MCF 10A (cell line): ENCODE measurements at regions not wholly inside any gene's neighbourhood (a gene's known extent, or its start where the extent isn't known, plus 50 kb on each side); places are given as distances from the start of the nearest gene placed in this dataset.

Source experiments
- BruUV-seq: library from RNA; stranded (reverse); fragments of 400-500 nt; replicated peaks from 2 replicates; lab custom pipeline; 2021; lab: Mats Ljungman, UMichigan
- CTCF ChIA-PET: fragments of 300-600 bp; sonication (Branson Sonifier 250); formaldehyde crosslinking; extraction: SDS; loops from one replicate; lab custom pipeline; 2021; ENCODE audit warnings: antibody characterized with exemption, inconsistent platforms; lab: Yijun Ruan, JAX
- POLR2A ChIA-PET: fragments of 300-600, 350-650 bp; sonication (Branson Sonifier 250); formaldehyde crosslinking; extraction: SDS; loops from one replicate; lab custom pipeline; 2020; ENCODE audit warnings: antibody characterized with exemption, inconsistent platforms; lab: Yijun Ruan, JAX
- DNase-seq: peaks from one replicate; pipeline ENCODE4 v3.0.0-alpha.2; 2018; ENCODE audit not compliant: unreplicated experiment
- H3K27ac Mint-ChIP-seq: one replicate; pipeline ENCODE4 v1.8.0; 2022; ENCODE audit warnings: mild to moderate bottlenecking, low read depth, mixed read lengths; ENCODE audit not compliant: unreplicated experiment
- H3K27me3 Mint-ChIP-seq: one replicate; pipeline ENCODE4 v1.8.0; 2022; ENCODE audit warnings: mixed read lengths; ENCODE audit not compliant: insufficient read depth, unreplicated experiment
- H3K36me3 Mint-ChIP-seq: one replicate; pipeline ENCODE4 v1.8.0; 2022; ENCODE audit warnings: mild to moderate bottlenecking, moderate library complexity, mixed read lengths; ENCODE audit not compliant: insufficient read depth, unreplicated experiment
- H3K4me1 Mint-ChIP-seq: one replicate; pipeline ENCODE4 v1.8.0; 2022; ENCODE audit warnings: mixed read lengths; ENCODE audit not compliant: insufficient read depth, unreplicated experiment
- H3K4me3 Mint-ChIP-seq: one replicate; pipeline ENCODE4 v1.8.0; 2022; ENCODE audit warnings: mild to moderate bottlenecking, moderate library complexity, mixed read lengths; ENCODE audit not compliant: unreplicated experiment
- H3K9me3 Mint-ChIP-seq: one replicate; pipeline ENCODE4 v1.8.0; 2022; ENCODE audit warnings: mixed read lengths; ENCODE audit not compliant: unreplicated experiment
- intact Hi-C: fragments of 100-400 bp; cut with micrococcal nuclease; formaldehyde crosslinking; loops from 2 replicates; pipeline ENCODE4 v1.14.1; 2022
- TF ChIP-seq, protein P1 (sequence below): fragments of 200-600 bp; IDR thresholded peaks from one replicate; pipeline ENCODE4 v1.8.0; 2022; ENCODE audit warnings: antibody characterized with exemption, mild to moderate bottlenecking; ENCODE audit not compliant: unreplicated experiment

DNA sequence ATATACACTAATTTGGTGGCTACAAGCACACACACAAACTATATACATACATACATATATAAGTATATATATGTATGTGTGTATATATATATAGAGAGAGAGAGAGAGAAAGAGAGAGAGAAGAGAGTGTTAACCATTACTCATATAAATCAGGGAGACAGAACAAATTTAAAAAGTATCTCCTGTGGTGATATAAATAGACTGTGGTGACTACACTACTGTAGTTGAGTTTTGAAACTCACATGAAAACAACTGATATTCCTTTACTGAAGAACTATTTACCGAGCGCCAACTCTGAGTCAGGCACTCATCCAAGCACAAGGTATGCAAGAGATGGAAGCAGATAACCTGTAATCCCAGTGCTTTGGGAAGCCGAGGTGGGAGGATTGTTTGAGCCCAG, 67.3 kb upstream of the ANO6 start:
- no TSS peak for BruUV-seq
- intact Hi-C loops: no loop called here
- Mint-ChIP-seq H3K27ac (no peak overlapping the region), H3K27me3 (no peaks in the 10 kb centered on the region), H3K36me3 (no peaks in the 10 kb centered on the region), H3K4me3 (no peak overlapping the region), H3K9me3 (peaks cover 8% of the 10 kb centered on the region), H3K4me1 (no peaks in the 10 kb centered on the region)
- TF ChIP-seq, protein P1, sequence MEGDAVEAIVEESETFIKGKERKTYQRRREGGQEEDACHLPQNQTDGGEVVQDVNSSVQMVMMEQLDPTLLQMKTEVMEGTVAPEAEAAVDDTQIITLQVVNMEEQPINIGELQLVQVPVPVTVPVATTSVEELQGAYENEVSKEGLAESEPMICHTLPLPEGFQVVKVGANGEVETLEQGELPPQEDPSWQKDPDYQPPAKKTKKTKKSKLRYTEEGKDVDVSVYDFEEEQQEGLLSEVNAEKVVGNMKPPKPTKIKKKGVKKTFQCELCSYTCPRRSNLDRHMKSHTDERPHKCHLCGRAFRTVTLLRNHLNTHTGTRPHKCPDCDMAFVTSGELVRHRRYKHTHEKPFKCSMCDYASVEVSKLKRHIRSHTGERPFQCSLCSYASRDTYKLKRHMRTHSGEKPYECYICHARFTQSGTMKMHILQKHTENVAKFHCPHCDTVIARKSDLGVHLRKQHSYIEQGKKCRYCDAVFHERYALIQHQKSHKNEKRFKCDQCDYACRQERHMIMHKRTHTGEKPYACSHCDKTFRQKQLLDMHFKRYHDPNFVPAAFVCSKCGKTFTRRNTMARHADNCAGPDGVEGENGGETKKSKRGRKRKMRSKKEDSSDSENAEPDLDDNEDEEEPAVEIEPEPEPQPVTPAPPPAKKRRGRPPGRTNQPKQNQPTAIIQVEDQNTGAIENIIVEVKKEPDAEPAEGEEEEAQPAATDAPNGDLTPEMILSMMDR: no peak
- POLR2A ChIA-PET: no interaction called here
- CTCF ChIA-PET: interaction anchor here (1.6 kb wide), 1 partner anchor 22 kb away, joined by 3 read pairs; no protein-coding TSS in a partner anchor
- no peak for DNase-seq

DNA sequence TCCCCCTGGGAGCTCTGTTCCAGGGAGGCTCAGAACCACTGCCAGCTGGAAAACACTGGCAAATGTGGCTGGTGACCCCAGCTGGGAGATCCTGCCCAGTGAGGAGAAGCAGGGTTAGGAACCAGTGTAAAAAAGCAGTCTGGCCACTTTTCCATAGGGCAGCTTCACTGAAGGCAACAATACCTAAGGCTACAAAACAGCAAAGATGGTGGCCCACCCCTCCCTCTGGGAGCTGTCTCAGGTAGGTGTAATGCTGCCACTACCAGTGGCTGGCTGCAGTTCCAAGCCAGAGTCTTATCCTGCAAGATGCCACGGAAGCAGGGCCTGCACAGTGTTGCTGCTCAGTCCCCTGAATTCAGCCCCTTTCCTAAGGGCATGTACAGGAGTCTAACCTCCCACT, 50.6 kb upstream of the ANO6 start:
- H3K4me1 Mint-ChIP-seq: no peaks in the 10 kb centered on the region
- intact Hi-C loops: no loop called here
- no peak overlapping the region for H3K27ac Mint-ChIP-seq
- ChIA-PET POLR2A (interaction anchor here (0.6 to 1.2 kb wide), 2 partner anchors 15 to 749 kb away, joined by 3 read pairs; no protein-coding TSS in a partner anchor), CTCF (interaction anchor here (0.5 to 1.9 kb wide), 9 partner anchors 33 to 858 kb away, joined by 3 to 9 read pairs (median 3); no protein-coding TSS in a partner anchor)
- no peak for DNase-seq
- peaks cover 21% of the 10 kb centered on the region for H3K27me3 Mint-ChIP-seq
- no TSS peak for BruUV-seq
- TF ChIP-seq, protein P1: no peak
- H3K36me3 Mint-ChIP-seq: no peaks in the 10 kb centered on the region
- peaks cover 8% of the 10 kb centered on the region for H3K9me3 Mint-ChIP-seq
- H3K4me3 Mint-ChIP-seq: no peak overlapping the region

DNA sequence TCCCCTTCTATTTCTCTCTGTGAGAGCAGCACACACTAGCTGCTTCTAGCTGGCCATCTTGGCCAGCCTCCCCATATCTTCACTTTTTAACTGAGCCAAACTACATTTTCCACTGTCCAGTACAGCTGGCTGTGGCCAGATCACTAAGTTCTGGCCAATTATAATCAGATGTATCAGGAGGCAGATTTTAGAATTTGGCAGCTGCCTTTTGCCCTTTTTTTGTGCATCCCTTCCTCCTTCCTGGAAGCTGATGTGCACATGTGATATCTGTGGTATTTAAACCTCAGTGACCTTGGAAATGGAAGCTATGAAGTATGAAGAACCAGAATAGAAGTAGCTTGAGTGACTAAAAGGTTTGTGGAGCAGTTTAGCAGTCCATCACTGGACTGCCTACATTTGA, 49.8 kb upstream of the ANO6 start:
- intact Hi-C loops: no loop called here
- no peak overlapping the region for H3K27ac Mint-ChIP-seq
- H3K9me3 Mint-ChIP-seq: peaks cover 8% of the 10 kb centered on the region
- H3K4me3 Mint-ChIP-seq: no peak overlapping the region
- CTCF ChIA-PET: interaction anchor here (0.6 to 1.9 kb wide), 6 partner anchors 34 to 857 kb away, joined by 3 to 9 read pairs (median 3); no protein-coding TSS in a partner anchor
- no peaks in the 10 kb centered on the region for H3K36me3 Mint-ChIP-seq
- H3K27me3 Mint-ChIP-seq: peaks cover 19% of the 10 kb centered on the region
- TF ChIP-seq, protein P1: no peak
- BruUV-seq: no TSS peak
- H3K4me1 Mint-ChIP-seq: no peaks in the 10 kb centered on the region
- POLR2A ChIA-PET: interaction anchor here (1.2 kb wide), 1 partner anchor 16 kb away, joined by 3 read pairs; no protein-coding TSS in a partner anchor
- DNase-seq: no peak
